ENCODE measurements at regions not wholly inside any gene's neighbourhood (a gene's known extent, or its start where the extent isn't known, plus 50 kb on each side); places are given as distances from the start of the nearest gene placed in this dataset.

- no peak overlapping the region for H3K27ac ChIP-seq
- TF ChIP-seq CTCF (conservative IDR thresholded peaks at IDR 0.05) (no peak), ZFX (IDR thresholded peaks at IDR 0.05) (no peak)
Measured at GRCh38 chr1:10932088-10932487, 80.4 kb upstream of the TARDBP start.

GRCh38 chr1:10934150-10934818, 78.2 kb upstream of the TARDBP start:
- TF ChIP-seq ZFX (IDR thresholded peaks at IDR 0.05): no peak
- no peak for TF ChIP-seq CTCF (conservative IDR thresholded peaks at IDR 0.05)
- no peak overlapping the region for H3K27ac ChIP-seq

- no peak overlapping the region for H3K27ac ChIP-seq
- TF ChIP-seq ZFX (IDR thresholded peaks at IDR 0.05): no peak
- no peak for TF ChIP-seq CTCF (conservative IDR thresholded peaks at IDR 0.05)
Measured at GRCh38 chr1:10935246-10935645, 77.2 kb upstream of the TARDBP start.

- H3K27ac ChIP-seq: no peak overlapping the region
- TF ChIP-seq ZFX (IDR thresholded peaks at IDR 0.05): no peak
Measured at GRCh38 chr1:10935724-10936123, 76.7 kb upstream of the TARDBP start.

GRCh38 chr1:10936998-10937901, 75.2 kb upstream of the TARDBP start:
- no peak for TF ChIP-seq CTCF (conservative IDR thresholded peaks at IDR 0.05)
- TF ChIP-seq ZFX (IDR thresholded peaks at IDR 0.05): no peak
- H3K27ac ChIP-seq: no peak overlapping the region

- no peak for TF ChIP-seq CTCF (conservative IDR thresholded peaks at IDR 0.05)
Measured at GRCh38 chr1:10938741-10939417, 73.6 kb upstream of the TARDBP start.

GRCh38 chr1:10939654-10940450, 72.6 kb upstream of the TARDBP start:
- no peak overlapping the region for H3K27ac ChIP-seq

More at GRCh38 chr1:10938741-10939417, 73.6 kb upstream of the TARDBP start:
- H3K27ac ChIP-seq: no peak overlapping the region

More at GRCh38 chr1:10939654-10940450, 72.6 kb upstream of the TARDBP start:
- no peak for TF ChIP-seq ZFX (IDR thresholded peaks at IDR 0.05)
- no peak for TF ChIP-seq CTCF (conservative IDR thresholded peaks at IDR 0.05)

Measured in C4-2B (cell line).